ENCODE measurements at regions not wholly inside any gene's neighbourhood (a gene's known extent, or its start where the extent isn't known, plus 50 kb on each side); places are given as distances from the start of the nearest gene placed in this dataset.

- TF ChIP-seq CTCF (IDR thresholded peaks at IDR 0.05 in 4 of 5, conservative IDR thresholded peaks at IDR 0.05 in 1 of 5) (no peak), POLR2A (IDR thresholded peaks at IDR 0.05) (no peak)
These were observed 241.0 kb upstream of the TBX3 start for GRCh38 chr12:114924946-114925475.

Measured in gastrocnemius medialis (tissue), 4 donors.